OCI-LY7 (cell line): ENCODE measurements at regions not wholly inside any gene's neighbourhood (a gene's known extent, or its start where the extent isn't known, plus 50 kb on each side); places are given as distances from the start of the nearest gene placed in this dataset.

ENCODE experiments used
- BruUV-seq: library from RNA; stranded (reverse); fragments of 400-500 nt; replicated peaks from 2 replicates; lab custom pipeline; 2021; lab: Mats Ljungman, UMichigan
- CTCF ChIA-PET: fragments of 300-600 bp; sonication (Branson Sonifier 250); formaldehyde crosslinking; loops from one replicate; lab custom pipeline; 2022; ENCODE audit warnings: antibody characterized with exemption; ENCODE audit not compliant: unreplicated experiment; lab: Charles Lee
- POLR2A ChIA-PET: fragments of 300-600 bp; sonication (Branson Sonifier 250); formaldehyde crosslinking; loops from one replicate; lab custom pipeline; 2022; ENCODE audit warnings: antibody characterized with exemption; lab: Charles Lee
- DNase-seq: peaks from one replicate; pipeline ENCODE4 v3.0.0-alpha.2; 2015; ENCODE audit warnings: low spot score
- H2AFZ ChIP-seq: fragments of 200-600 bp; sonication (generic), shearing (Covaris generic); 2 replicates; pipeline ENCODE4 v1.6.1; 2014; ENCODE audit warnings: mild to moderate bottlenecking, antibody characterized with exemption, low read length, moderate library complexity
- H3K27ac ChIP-seq: fragments of 200-600 bp; sonication (generic); 2 replicates; pipeline ENCODE4 v1.5.1; 2014; ENCODE audit warnings: mixed run types, low read depth, mild to moderate bottlenecking, moderate library complexity, low read length, inconsistent platforms; ENCODE audit not compliant: poor library complexity, severe bottlenecking
- H3K36me3 ChIP-seq: fragments of 200-600 bp; sonication (generic); 2 replicates; pipeline ENCODE4 v1.6.1; 2014; ENCODE audit warnings: mild to moderate bottlenecking, antibody characterized with exemption, low read length, moderate library complexity, mixed read lengths; ENCODE audit not compliant: insufficient read depth
- H3K4me1 ChIP-seq: fragments of 200-600 bp; sonication (generic); 2 replicates; pipeline ENCODE4 v1.5.1; 2014; ENCODE audit warnings: mild to moderate bottlenecking, low read length; ENCODE audit not compliant: insufficient read depth, poor library complexity, severe bottlenecking
- H3K4me2 ChIP-seq: fragments of 200-600 bp; sonication (generic); 2 replicates; pipeline ENCODE4 v1.6.1; 2014; ENCODE audit warnings: mild to moderate bottlenecking, low read length
- H3K4me3 ChIP-seq: fragments of 200-600 bp; sonication (generic); 2 replicates; pipeline ENCODE4 v1.5.1; 2014; ENCODE audit warnings: mild to moderate bottlenecking, low read depth, low read length; ENCODE audit not compliant: poor library complexity, severe bottlenecking
- H3K79me2 ChIP-seq: fragments of 200-600 bp; sonication (generic); 2 replicates; pipeline ENCODE4 v1.6.1; 2016; ENCODE audit warnings: low read depth, mild to moderate bottlenecking, low read length, moderate library complexity, mixed read lengths; ENCODE audit not compliant: insufficient read depth
- H3K9me2 ChIP-seq: fragments of 200-600 bp; sonication (generic); 2 replicates; pipeline ENCODE4 v1.6.1; 2016; ENCODE audit warnings: mild to moderate bottlenecking, low read length, mixed read lengths; ENCODE audit not compliant: insufficient read depth
- H3K9me3 ChIP-seq: fragments of 200-600 bp; sonication (generic); 2 replicates; pipeline ENCODE4 v1.6.1; 2014; ENCODE audit warnings: mild to moderate bottlenecking, mixed run types, low read length, mixed read lengths
- H4K20me1 ChIP-seq: fragments of 200-600 bp; sonication (generic); 2 replicates; pipeline ENCODE4 v1.6.1; 2014; ENCODE audit warnings: mild to moderate bottlenecking, antibody characterized with exemption, low read length, moderate library complexity, mixed read lengths; ENCODE audit not compliant: insufficient read depth
- CTCF ChIP-seq: fragments of 200-600 bp; sonication (generic); conservative IDR thresholded peaks from 2 replicates; pipeline ENCODE4 v1.5.1; 2014; ENCODE audit warnings: mild to moderate bottlenecking, antibody characterized with exemption, low read length, moderate library complexity, mixed read lengths
- EZH2phosphoT487 ChIP-seq: fragments of 200-600 bp; sonication (generic); IDR thresholded peaks from 2 replicates; pipeline ENCODE4 v1.6.1; 2018; ENCODE audit warnings: low read depth, borderline replicate concordance, mild to moderate bottlenecking, mixed run types, antibody characterized with exemption, low read length, moderate library complexity, mixed read lengths
- intact Hi-C: fragments of 100-400 bp; cut with micrococcal nuclease; formaldehyde crosslinking; loops from one replicate; pipeline ENCODE4 v1.10.0; 2022; ENCODE audit not compliant: unreplicated experiment

GRCh38 chr2:8191427-8191826 is 490.4 kb upstream of the ID2 start:
- H3K27ac ChIP-seq: no peak overlapping the region
- no peak overlapping the region for H3K4me2 ChIP-seq
- ChIA-PET POLR2A (interaction anchor here (0.7 kb wide), 1 partner anchor 169 kb away, joined by 3 read pairs; no protein-coding TSS in a partner anchor), CTCF (interaction anchor here (0.7 kb wide), 1 partner anchor 574 kb away, joined by 3 read pairs; no protein-coding TSS in a partner anchor)
- H3K9me3 ChIP-seq: no peaks in the 10 kb centered on the region
- intact Hi-C loops: no loop called here
- no peak overlapping the region for H2AFZ ChIP-seq
- H4K20me1 ChIP-seq: no peaks in the 10 kb centered on the region
- H3K4me3 ChIP-seq: no peak overlapping the region
- peaks cover 9% of the 10 kb centered on the region for H3K4me1 ChIP-seq
- no peaks in the 10 kb centered on the region for H3K79me2 ChIP-seq
- no peaks in the 10 kb centered on the region for H3K36me3 ChIP-seq
- H3K9me2 ChIP-seq: no peaks in the 10 kb centered on the region
- no peak for DNase-seq
- no peak for TF ChIP-seq CTCF
- TF ChIP-seq EZH2phosphoT487: no peak
- BruUV-seq: no TSS peak

GRCh38 chr2:8193146-8193545 is 488.7 kb upstream of the ID2 start:
- no peaks in the 10 kb centered on the region for H3K36me3 ChIP-seq
- ChIA-PET POLR2A (interaction anchor here (0.6 to 1.5 kb wide), 2 partner anchors 12 to 227 kb away, joined by 3 read pairs; no protein-coding TSS in a partner anchor), CTCF (no interaction called here)
- peak overlapping the region; percentile 24; the same call in 1 of the 2 replicates for H2AFZ ChIP-seq
- H3K4me2 ChIP-seq: peak overlapping the region; percentile 14; the same call in 1 of the 2 replicates
- H4K20me1 ChIP-seq: no peaks in the 10 kb centered on the region
- no TSS peak for BruUV-seq
- no peak overlapping the region for H3K27ac ChIP-seq
- DNase-seq: no peak
- H3K79me2 ChIP-seq: no peaks in the 10 kb centered on the region
- TF ChIP-seq EZH2phosphoT487 (no peak), CTCF (no peak)
- no peaks in the 10 kb centered on the region for H3K9me2 ChIP-seq
- no peaks in the 10 kb centered on the region for H3K9me3 ChIP-seq
- H3K4me3 ChIP-seq: no peak overlapping the region
- peaks cover 9% of the 10 kb centered on the region for H3K4me1 ChIP-seq
- intact Hi-C loops: no loop called here
